ENCODE measurements at regions not wholly inside any gene's neighbourhood (a gene's known extent, or its start where the extent isn't known, plus 50 kb on each side); places are given as distances from the start of the nearest gene placed in this dataset.

GRCh38 chr3:18544146-18544545 is 119.0 kb upstream of the SATB1 start:
- Histone ChIP-seq H3K27me3 (ENCODE audit: control insufficient read depth, extremely low read depth, insufficient read depth, low read length) (no peaks in the 10 kb centered on the region), H3K9me3 (ENCODE audit: control insufficient read depth, low read depth, low read length) (no peaks in the 10 kb centered on the region), H2AFZ (ENCODE audit: control insufficient read depth, low read length) (no peak overlapping the region), H3K36me3 (ENCODE audit: control insufficient read depth in 2 of 2, extremely low read depth in 1 of 2, insufficient read depth in 2 of 2, low read length in 2 of 2) (no peaks in the 10 kb centered on the region), H3K4me2 (ENCODE audit: control insufficient read depth, extremely low read depth, insufficient read depth, low read depth, low read length) (no peak overlapping the region), H3K27ac (ENCODE audit: control insufficient read depth, insufficient read depth, low read length) (no peak overlapping the region), H3K79me2 (ENCODE audit: control insufficient read depth, insufficient read depth, low read length) (no peaks in the 10 kb centered on the region), H3K9me1 (ENCODE audit: control insufficient read depth, extremely low read depth, insufficient read depth, low read length) (no peaks in the 10 kb centered on the region), H4K20me1 (ENCODE audit: control insufficient read depth, extremely low read depth, insufficient read depth, low read length) (no peaks in the 10 kb centered on the region), H3K9ac (ENCODE audit: control insufficient read depth, extremely low read depth, insufficient read depth, low read length) (no peak overlapping the region), H3K4me3 (ENCODE audit: control insufficient read depth in 2 of 3, extremely low read depth in 1 of 3, insufficient read depth in 2 of 3, low read depth in 1 of 3, low read length in 3 of 3) (no peak overlapping the region), H3K4me1 (ENCODE audit: control insufficient read depth, extremely low read depth, insufficient read depth, low read length) (no peaks in the 10 kb centered on the region)
- dilution Hi-C loops (cut with MboI; ENCODE audit: extremely low pct_ligation_motif_present, low sequenced_read_pairs): no loop called here
- TF ChIP-seq EZH2 (IDR thresholded peaks at IDR 0.05; ENCODE audit: low read length) (no peak), CTCF (optimal IDR thresholded peaks at IDR 0.05 in 1 of 3, IDR thresholded peaks at IDR 0.05 in 1 of 3, conservative IDR thresholded peaks at IDR 0.05 in 1 of 3; ENCODE audit: extremely low read depth in 1 of 3, insufficient read depth in 2 of 3, low read length in 3 of 3) (no peak)
- DNase-seq (ENCODE audit: low read depth, low spot score) (no peak), FAIRE-seq (no peak)

- Histone ChIP-seq H3K4me1 (ENCODE audit: control insufficient read depth, extremely low read depth, insufficient read depth, low read length) (no peaks in the 10 kb centered on the region), H2AFZ (ENCODE audit: control insufficient read depth, low read length) (no peak overlapping the region), H4K20me1 (ENCODE audit: control insufficient read depth, extremely low read depth, insufficient read depth, low read length) (no peaks in the 10 kb centered on the region), H3K9me1 (ENCODE audit: control insufficient read depth, extremely low read depth, insufficient read depth, low read length) (no peaks in the 10 kb centered on the region), H3K4me3 (ENCODE audit: control insufficient read depth in 2 of 3, extremely low read depth in 1 of 3, insufficient read depth in 2 of 3, low read depth in 1 of 3, low read length in 3 of 3) (no peak overlapping the region), H3K9me3 (ENCODE audit: control insufficient read depth, low read depth, low read length) (no peaks in the 10 kb centered on the region), H3K79me2 (ENCODE audit: control insufficient read depth, insufficient read depth, low read length) (no peaks in the 10 kb centered on the region), H3K36me3 (ENCODE audit: control insufficient read depth in 2 of 2, extremely low read depth in 1 of 2, insufficient read depth in 2 of 2, low read length in 2 of 2) (no peaks in the 10 kb centered on the region), H3K9ac (ENCODE audit: control insufficient read depth, extremely low read depth, insufficient read depth, low read length) (no peak overlapping the region), H3K27ac (ENCODE audit: control insufficient read depth, insufficient read depth, low read length) (no peak overlapping the region), H3K27me3 (ENCODE audit: control insufficient read depth, extremely low read depth, insufficient read depth, low read length) (no peaks in the 10 kb centered on the region), H3K4me2 (ENCODE audit: control insufficient read depth, extremely low read depth, insufficient read depth, low read depth, low read length) (no peak overlapping the region)
- dilution Hi-C loops (cut with MboI; ENCODE audit: extremely low pct_ligation_motif_present, low sequenced_read_pairs): no loop called here
- DNase-seq (ENCODE audit: low read depth, low spot score): no peak
- TF ChIP-seq CTCF (optimal IDR thresholded peaks at IDR 0.05 in 1 of 3, IDR thresholded peaks at IDR 0.05 in 1 of 3, conservative IDR thresholded peaks at IDR 0.05 in 1 of 3; ENCODE audit: extremely low read depth in 1 of 3, insufficient read depth in 2 of 3, low read length in 3 of 3): no peak
- no peak for TF ChIP-seq EZH2 (IDR thresholded peaks at IDR 0.05; ENCODE audit: low read length)
- no peak for FAIRE-seq
Measured at GRCh38 chr3:18538463-18539230, 113.5 kb upstream of the SATB1 start.

All from keratinocyte (primary cell).